ENCODE measurements at regions not wholly inside any gene's neighbourhood (a gene's known extent, or its start where the extent isn't known, plus 50 kb on each side); places are given as distances from the start of the nearest gene placed in this dataset.
"Not testable (repeated sequence)": the region's sequence is repeated elsewhere in the genome, so short reads cannot be mapped to it uniquely, and the experiment has no call there.

- no peak for DNase-seq
These were observed 112.8 kb downstream of the LUZP4 start for GRCh38 chrX:115402299-115402698.

GRCh38 chrX:115408771-115409400 is 119.4 kb downstream of the LUZP4 start:
- no peak for DNase-seq

GRCh38 chrX:115409551-115409950 is 120.0 kb downstream of the LUZP4 start:
- no peak for DNase-seq

- no peak for DNase-seq
These were observed 121.4 kb downstream of the LUZP4 start for GRCh38 chrX:115410731-115411428.

GRCh38 chrX:115413246-115413878 is 123.8 kb downstream of the LUZP4 start:
- DNase-seq: no peak

GRCh38 chrX:115419069-115419468 is 129.6 kb downstream of the LUZP4 start:
- no peak for DNase-seq

- no peak for DNase-seq
These were observed 133.6 kb downstream of the LUZP4 start for GRCh38 chrX:115423086-115423485.

- DNase-seq: no peak
These were observed 135.6 kb upstream of the PLS3 start for GRCh38 chrX:115425359-115425758.

- DNase-seq: no peak
These were observed 133.0 kb upstream of the PLS3 start for GRCh38 chrX:115427861-115428410.

- not testable (repeated sequence) for DNase-seq
These were observed 126.1 kb upstream of the PLS3 start for GRCh38 chrX:115434834-115435233.

- no peak for DNase-seq
These were observed 123.0 kb upstream of the PLS3 start for GRCh38 chrX:115437841-115438595.

- DNase-seq: no peak
These were observed 112.8 kb upstream of the PLS3 start for GRCh38 chrX:115448146-115448545.

- DNase-seq: no peak
These were observed 111.2 kb upstream of the PLS3 start for GRCh38 chrX:115449742-115450141.

GRCh38 chrX:115452251-115452650 is 108.7 kb upstream of the PLS3 start:
- no peak for DNase-seq

- DNase-seq: no peak
These were observed 100.8 kb upstream of the PLS3 start for GRCh38 chrX:115459883-115460880.

- no peak for DNase-seq
These were observed 98.6 kb upstream of the PLS3 start for GRCh38 chrX:115462406-115462805.

GRCh38 chrX:115467961-115468360 is 93.0 kb upstream of the PLS3 start:
- DNase-seq: no peak

- no peak for DNase-seq
These were observed 88.8 kb upstream of the PLS3 start for GRCh38 chrX:115472131-115472530.

- no peak for DNase-seq
These were observed 74.5 kb upstream of the PLS3 start for GRCh38 chrX:115486510-115486909.

GRCh38 chrX:115487608-115488007 is 73.4 kb upstream of the PLS3 start:
- DNase-seq: no peak

GRCh38 chrX:115490814-115491213 is 70.2 kb upstream of the PLS3 start:
- no peak for DNase-seq

Data from left kidney (tissue), 1 donor.